Hematopoietic multipotent progenitor cell treated with erythropoietin and hydrocortisone succinate and interleukin-3 and kit ligand, for 4 days (in vitro differentiated cells): ENCODE measurements at regions not wholly inside any gene's neighbourhood (a gene's known extent, or its start where the extent isn't known, plus 50 kb on each side); places are given as distances from the start of the nearest gene placed in this dataset.
A peak's percentile ranks its signal among the peaks of the same experiment; 100 is the strongest.

Experiments used
- DNase-seq: peaks from one replicate; pipeline ENCODE4 v3.0.0-alpha.2; 2015

GRCh38 chr13:30845297-30846214 is 60.5 kb upstream of the MEDAG start:
- peak; percentile 45 for DNase-seq

- DNase-seq: no peak
Measured at GRCh38 chr13:30846311-30846710, 59.8 kb upstream of the MEDAG start.

- no peak for DNase-seq
Measured at GRCh38 chr13:30846866-30847265, 59.2 kb upstream of the MEDAG start.

GRCh38 chr13:30847650-30848307 is 58.3 kb upstream of the MEDAG start:
- no peak for DNase-seq

GRCh38 chr13:30848332-30849027 is 57.6 kb upstream of the MEDAG start:
- no peak for DNase-seq

GRCh38 chr13:30849611-30850010 is 56.5 kb upstream of the MEDAG start:
- DNase-seq: no peak

GRCh38 chr13:30850204-30850866 is 55.7 kb upstream of the MEDAG start:
- DNase-seq: no peak

- DNase-seq: no peak
Measured at GRCh38 chr13:30850867-30851211, 55.2 kb upstream of the MEDAG start.

GRCh38 chr13:30851697-30852096 is 54.4 kb upstream of the MEDAG start:
- no peak for DNase-seq

- DNase-seq: no peak
Measured at GRCh38 chr13:30855569-30855968, 50.5 kb upstream of the MEDAG start.

GRCh38 chr13:30856005-30856790 is 49.9 kb upstream of the MEDAG start:
- DNase-seq: no peak
